ENCODE measurements at regions not wholly inside any gene's neighbourhood (a gene's known extent, or its start where the extent isn't known, plus 50 kb on each side); places are given as distances from the start of the nearest gene placed in this dataset.

- DNase-seq = no peak
Observed at GRCh38 chr9:70478963-70479641, 64.6 kb upstream of the KLF9 start.

DNA sequence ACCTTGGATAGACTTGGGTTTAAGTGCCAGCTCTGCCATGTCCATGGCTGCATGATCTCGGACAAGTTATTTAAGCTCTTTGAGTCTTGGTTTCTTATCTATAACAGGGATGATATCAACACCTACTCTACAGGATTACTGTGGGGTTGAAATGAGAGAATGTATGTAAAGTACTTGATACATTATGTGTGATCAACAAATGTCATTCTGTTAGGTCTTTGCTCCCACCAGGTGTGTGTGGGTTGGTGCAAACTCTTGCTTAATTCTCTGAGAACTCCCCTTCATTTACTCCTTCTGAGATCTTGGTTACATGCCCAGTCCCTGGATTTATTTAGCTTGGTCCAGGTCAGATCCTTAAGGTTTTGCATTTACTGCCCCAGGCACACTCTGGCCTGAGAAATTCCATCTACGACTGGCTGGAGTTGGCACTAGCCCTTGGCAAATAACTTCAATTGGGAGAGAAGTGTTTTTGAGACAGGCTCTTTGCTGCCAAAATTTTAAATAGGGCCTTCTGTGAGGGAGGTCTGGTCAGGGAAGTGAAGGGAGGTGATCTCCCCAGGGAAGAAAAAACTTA lies 63.5 kb upstream of the KLF9 start:
- DNase-seq = no peak

- peak; percentile 41 for DNase-seq
Observed at GRCh38 chr9:70477146-70477745, 62.8 kb upstream of the KLF9 start.

GRCh38 chr9:70475211-70475610 lies 60.8 kb upstream of the KLF9 start:
- no peak for DNase-seq

DNA sequence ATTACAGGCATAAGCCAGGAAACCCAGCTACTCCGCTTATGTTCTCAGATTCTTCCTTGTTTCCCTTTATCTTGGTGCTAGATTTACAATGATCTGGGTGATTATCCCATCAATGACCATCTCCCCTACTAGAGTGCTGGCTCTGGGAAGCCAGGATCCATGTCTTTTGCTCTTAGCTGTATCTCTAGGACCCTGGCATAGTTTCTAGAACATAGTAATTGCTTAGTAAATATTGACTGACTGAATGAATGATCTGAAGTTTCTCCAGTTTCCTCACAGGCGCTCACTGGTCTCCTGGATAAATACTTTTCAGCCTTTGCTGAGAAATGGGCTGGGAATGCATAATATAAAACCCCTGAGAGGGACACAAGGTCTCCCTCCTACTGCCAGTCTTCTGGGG lies 60.0 kb upstream of the KLF9 start:
- no peak for DNase-seq

- DNase-seq = peak; percentile 24
Observed at GRCh38 chr9:70472268-70473249, 58.1 kb upstream of the KLF9 start.

DNA sequence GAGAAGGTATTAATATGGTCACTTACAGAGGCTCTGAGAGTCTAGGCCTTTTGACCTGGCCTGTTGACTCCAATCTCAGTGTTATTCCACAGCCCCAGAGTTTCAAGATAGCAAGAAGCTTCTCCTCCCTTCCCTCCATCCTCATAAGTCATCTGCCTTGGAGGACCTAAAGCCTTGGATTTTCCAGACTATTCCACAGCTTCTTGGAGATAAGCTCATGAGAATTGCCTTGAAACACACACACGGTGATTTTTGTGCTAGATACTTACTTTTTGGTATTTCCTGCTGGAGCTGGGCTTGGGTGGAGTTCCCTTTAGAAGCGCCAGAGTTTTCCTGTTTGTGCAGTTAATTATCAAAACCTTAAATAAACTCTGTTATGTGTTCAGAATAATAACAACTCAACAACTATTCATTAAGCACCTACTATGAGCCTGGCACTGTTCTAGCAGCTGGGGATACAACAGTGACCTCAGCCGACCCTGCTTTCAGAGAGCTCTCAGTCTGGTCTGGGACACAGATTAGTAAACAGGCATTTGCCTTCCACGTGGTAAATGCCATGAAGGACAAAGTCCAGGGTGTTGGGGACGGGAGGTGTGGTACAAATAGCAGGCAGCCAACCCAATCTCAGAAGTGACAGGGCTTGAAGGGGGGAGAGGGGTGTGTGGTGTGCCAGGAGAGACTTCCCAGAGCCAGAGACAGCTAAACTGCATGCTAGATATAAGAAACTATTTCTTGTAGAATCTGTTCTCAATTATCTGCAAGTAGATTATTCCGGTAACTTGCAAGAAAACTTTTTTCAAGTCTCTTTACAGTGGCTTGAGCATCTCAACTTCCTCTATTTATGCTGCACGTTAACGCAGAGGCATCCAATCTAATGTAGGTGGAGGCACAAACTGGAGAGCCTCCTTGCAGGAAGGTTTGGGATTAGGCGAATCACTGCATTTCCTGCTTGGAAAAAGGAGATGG lies 55.9 kb upstream of the KLF9 start:
- DNase-seq = no peak

GRCh38 chr9:70468291-70468690 lies 53.8 kb upstream of the KLF9 start:
- no peak for DNase-seq

DNA sequence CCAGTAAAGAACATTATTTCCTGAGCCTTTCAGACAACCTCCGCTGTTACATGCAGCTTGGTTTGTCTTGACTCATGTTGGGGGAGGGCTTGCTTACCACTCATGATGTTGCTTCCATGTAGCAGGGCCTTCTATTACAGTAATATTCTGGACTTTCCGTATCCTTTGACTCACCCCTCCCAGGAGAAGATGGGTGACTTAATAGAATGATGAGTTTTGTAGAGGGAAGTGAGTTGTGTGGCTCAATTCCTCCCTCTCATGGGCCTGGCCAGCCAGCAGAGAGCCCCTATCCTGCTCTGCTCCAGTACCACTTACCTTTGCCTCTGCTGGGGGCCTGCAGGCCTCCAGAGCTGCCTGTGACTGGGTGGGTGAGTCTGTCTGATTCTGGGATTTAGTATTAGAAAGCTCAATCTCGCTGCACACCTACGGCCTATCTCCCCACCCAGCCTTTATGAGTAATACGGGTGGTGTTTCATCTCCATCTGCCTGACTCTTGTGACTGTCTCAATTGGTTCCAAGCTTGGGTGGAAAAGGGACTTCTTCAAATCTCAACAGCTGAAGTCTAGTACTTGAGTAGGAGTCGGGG lies 52.6 kb upstream of the KLF9 start:
- peak; percentile 90 for DNase-seq

DNA sequence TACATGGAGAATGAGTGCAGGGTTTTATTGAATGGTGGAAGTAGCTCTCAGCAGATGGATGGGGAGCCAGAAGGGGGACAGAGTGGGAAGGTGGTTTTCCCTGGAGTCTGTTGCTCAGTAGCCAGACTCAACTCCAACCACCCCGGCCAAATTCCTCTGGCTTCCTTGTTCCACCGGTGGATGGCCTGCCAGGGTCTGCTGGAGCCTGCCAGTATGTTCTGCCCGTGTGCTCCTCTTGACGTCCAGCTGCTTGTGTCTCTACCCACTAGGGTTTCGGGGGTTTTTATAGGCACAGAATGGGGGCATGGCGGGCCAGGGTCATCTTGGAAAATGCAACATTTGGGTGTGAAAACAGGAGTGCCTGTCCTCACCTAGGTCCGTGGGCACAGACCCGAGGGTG lies 51.4 kb upstream of the KLF9 start:
- no peak for DNase-seq

- DNase-seq = no peak
Observed at GRCh38 chr9:70465398-70465797, 50.9 kb upstream of the KLF9 start.

Data from fibroblast of skin of right biceps (primary cell).